ENCODE measurements at regions not wholly inside any gene's neighbourhood (a gene's known extent, or its start where the extent isn't known, plus 50 kb on each side); places are given as distances from the start of the nearest gene placed in this dataset.

DNA sequence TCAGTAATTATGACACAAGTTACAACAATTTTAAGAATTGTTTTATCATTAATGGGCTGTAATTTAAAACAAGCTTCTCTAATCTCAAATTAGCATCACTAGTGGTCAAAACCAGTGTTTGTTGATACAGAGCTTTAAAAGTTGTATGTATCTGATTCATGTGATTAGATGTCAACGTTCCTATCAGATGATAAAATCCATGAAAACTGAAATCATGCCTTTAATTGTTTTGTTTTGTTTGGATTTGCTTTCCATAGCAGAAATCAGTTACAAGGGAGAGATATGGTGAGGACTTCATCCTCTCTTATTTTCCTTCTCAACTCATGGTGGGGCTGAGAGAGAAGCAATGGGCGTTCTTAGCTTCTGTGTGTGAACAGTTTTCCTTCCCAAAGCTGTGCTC lies 469.6 kb downstream of the PID1 start:
- Histone ChIP-seq H3K36me3 (no peaks in the 10 kb centered on the region), H3K9me3 (no peaks in the 10 kb centered on the region), H3K27me3 (no peaks in the 10 kb centered on the region), H3K4me1 (no peaks in the 10 kb centered on the region), H3K4me3 (no peak overlapping the region), H3K27ac (replicated peaks in 1 of 4) (no peak overlapping the region)
- intact Hi-C loops (cut with DNase I) = no loop called here
- DNase-seq (ENCODE audit: extremely low spot score) = no peak
- no peak for TF ChIP-seq EP300 (IDR thresholded peaks at IDR 0.05)
- no peak for TF ChIP-seq POLR2AphosphoS5 (IDR thresholded peaks at IDR 0.05)
- TF ChIP-seq POLR2A (IDR thresholded peaks at IDR 0.05; ENCODE audit: low read depth) = no peak
- TF ChIP-seq, protein P1, sequence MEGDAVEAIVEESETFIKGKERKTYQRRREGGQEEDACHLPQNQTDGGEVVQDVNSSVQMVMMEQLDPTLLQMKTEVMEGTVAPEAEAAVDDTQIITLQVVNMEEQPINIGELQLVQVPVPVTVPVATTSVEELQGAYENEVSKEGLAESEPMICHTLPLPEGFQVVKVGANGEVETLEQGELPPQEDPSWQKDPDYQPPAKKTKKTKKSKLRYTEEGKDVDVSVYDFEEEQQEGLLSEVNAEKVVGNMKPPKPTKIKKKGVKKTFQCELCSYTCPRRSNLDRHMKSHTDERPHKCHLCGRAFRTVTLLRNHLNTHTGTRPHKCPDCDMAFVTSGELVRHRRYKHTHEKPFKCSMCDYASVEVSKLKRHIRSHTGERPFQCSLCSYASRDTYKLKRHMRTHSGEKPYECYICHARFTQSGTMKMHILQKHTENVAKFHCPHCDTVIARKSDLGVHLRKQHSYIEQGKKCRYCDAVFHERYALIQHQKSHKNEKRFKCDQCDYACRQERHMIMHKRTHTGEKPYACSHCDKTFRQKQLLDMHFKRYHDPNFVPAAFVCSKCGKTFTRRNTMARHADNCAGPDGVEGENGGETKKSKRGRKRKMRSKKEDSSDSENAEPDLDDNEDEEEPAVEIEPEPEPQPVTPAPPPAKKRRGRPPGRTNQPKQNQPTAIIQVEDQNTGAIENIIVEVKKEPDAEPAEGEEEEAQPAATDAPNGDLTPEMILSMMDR (IDR thresholded peaks at IDR 0.05) = no peak
- WGBS = 28% methylated on average over 2 of the region's 2 CpGs

DNA sequence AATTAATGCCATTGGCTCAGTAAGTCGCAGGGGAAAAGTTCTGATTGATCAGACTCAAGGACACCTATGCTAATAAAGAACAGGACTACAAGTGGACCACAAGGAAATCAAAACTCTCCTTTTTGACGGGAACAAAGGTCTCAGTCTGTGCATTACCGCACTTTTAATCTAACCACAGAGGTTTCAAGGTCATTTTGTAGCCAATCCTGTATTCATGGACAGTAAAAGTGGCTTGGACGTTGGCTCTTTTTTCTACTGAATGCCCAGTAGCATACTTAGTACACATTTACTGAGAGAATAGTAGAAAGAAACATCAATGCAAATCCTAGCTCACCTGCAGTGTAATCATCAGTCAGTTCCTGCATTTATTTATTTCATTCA lies 471.9 kb downstream of the PID1 start:
- no peak for TF ChIP-seq POLR2AphosphoS5 (IDR thresholded peaks at IDR 0.05)
- no peak for TF ChIP-seq EP300 (IDR thresholded peaks at IDR 0.05)
- TF ChIP-seq, protein P1 (IDR thresholded peaks at IDR 0.05) = no peak
- no peak for TF ChIP-seq POLR2A (IDR thresholded peaks at IDR 0.05; ENCODE audit: low read depth)
- Histone ChIP-seq H3K27ac (replicated peaks in 1 of 4) (no peak overlapping the region), H3K4me1 (no peaks in the 10 kb centered on the region), H3K9me3 (no peaks in the 10 kb centered on the region), H3K36me3 (no peaks in the 10 kb centered on the region), H3K4me3 (no peak overlapping the region), H3K27me3 (no peaks in the 10 kb centered on the region)
- DNase-seq (ENCODE audit: extremely low spot score) = no peak
- intact Hi-C loops (cut with DNase I) = no loop called here
- 57% methylated on average over 4 of the region's 4 CpGs for WGBS

DNA sequence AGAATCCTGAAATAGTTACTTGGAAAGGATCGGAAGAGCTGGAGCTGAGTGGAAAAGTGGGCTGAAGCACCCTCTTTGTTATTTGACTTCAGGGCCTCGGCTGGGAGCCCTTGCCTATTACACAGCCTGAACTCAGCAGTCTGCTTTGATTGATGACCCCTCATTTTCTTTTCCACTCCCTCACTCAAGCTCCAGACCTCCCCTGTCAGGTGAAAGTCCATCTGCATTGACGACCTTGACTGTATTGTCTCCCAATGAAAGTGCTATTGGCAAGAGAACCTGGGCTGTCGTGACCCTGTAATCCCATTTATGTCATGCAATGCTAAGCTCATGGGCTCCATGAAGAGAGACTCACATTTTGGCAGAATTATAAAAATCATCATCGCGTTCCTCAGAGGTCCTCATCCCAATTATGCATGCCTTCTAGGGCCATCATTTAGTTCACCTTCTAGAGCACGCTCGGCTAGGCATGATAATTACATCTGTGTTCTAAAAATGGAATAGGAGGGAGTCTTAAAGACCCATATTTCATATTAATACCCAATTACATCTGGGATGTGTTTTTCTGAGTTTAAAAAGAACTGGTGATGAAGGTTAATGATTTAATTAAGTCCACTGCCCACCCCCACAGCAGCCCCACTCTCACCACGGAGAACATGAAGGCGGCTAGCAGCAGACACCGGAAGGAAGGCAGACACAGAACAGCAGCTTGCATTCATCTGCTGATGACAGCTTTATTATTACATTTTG lies 472.5 kb downstream of the PID1 start:
- Histone ChIP-seq H3K4me3 (no peak overlapping the region), H3K27ac (replicated peaks in 1 of 4) (no peak overlapping the region), H3K36me3 (no peaks in the 10 kb centered on the region), H3K27me3 (no peaks in the 10 kb centered on the region), H3K4me1 (no peaks in the 10 kb centered on the region), H3K9me3 (no peaks in the 10 kb centered on the region)
- intact Hi-C loops (cut with DNase I) = no loop called here
- no peak for DNase-seq (ENCODE audit: extremely low spot score)
- no peak for TF ChIP-seq POLR2A (IDR thresholded peaks at IDR 0.05; ENCODE audit: low read depth)
- TF ChIP-seq, protein P1 (IDR thresholded peaks at IDR 0.05) = no peak
- no peak for TF ChIP-seq EP300 (IDR thresholded peaks at IDR 0.05)
- no peak for TF ChIP-seq POLR2AphosphoS5 (IDR thresholded peaks at IDR 0.05)
- 60% methylated on average over 11 of the region's 11 CpGs for WGBS

DNA sequence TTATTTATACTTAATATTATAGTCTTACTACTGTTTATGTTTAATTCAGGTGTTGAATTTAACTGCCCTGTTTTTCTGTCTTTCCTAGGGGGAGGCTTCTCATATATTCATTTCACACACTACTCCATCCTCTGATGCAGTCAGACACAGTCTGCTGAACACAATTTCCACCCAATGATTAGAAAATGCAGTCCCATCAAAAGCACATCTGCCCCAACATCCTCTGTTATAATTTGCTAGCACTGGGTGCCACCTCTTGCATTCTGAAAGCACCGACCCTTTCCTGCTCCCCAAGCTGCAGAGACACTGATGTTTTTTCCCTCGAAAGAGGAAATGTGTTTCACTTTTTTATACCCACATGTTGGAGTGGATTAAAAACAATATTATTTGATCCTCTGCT lies 474.7 kb downstream of the PID1 start:
- 80% methylated on average over 2 of the region's 2 CpGs for WGBS
- intact Hi-C loops (cut with DNase I) = no loop called here
- Histone ChIP-seq H3K36me3 (no peaks in the 10 kb centered on the region), H3K9me3 (no peaks in the 10 kb centered on the region), H3K27ac (replicated peaks in 1 of 4) (no peak overlapping the region), H3K27me3 (no peaks in the 10 kb centered on the region), H3K4me3 (no peak overlapping the region), H3K4me1 (no peaks in the 10 kb centered on the region)
- TF ChIP-seq POLR2AphosphoS5 (IDR thresholded peaks at IDR 0.05) = no peak
- no peak for DNase-seq (ENCODE audit: extremely low spot score)

DNA sequence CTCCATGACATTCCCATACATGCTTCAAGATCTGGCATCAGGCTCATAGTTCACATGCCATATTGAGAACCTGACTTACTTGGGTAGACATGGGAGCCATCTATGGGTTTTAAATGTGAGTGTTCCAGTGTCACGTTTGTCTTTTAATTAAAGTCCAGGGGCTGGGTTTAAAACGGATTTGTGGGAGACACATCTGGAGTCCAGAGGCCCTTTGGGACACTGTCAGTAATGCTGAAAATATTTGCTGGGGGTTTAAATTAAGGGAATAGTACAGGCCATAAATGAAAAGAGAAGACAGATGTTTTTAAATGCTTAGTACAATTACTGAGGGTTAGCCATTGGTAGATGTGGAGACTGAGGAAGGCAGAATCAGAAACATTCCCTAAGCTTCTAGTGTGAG lies 478.0 kb downstream of the PID1 start:
- Histone ChIP-seq H3K4me1 (no peaks in the 10 kb centered on the region), H3K27me3 (no peaks in the 10 kb centered on the region), H3K36me3 (no peaks in the 10 kb centered on the region), H3K9me3 (no peaks in the 10 kb centered on the region), H3K4me3 (no peak overlapping the region), H3K27ac (replicated peaks in 1 of 4) (no peak overlapping the region)
- DNase-seq (ENCODE audit: extremely low spot score) = no peak
- TF ChIP-seq POLR2AphosphoS5 (IDR thresholded peaks at IDR 0.05) (no peak), POLR2A (IDR thresholded peaks at IDR 0.05; ENCODE audit: low read depth) (no peak), EP300 (IDR thresholded peaks at IDR 0.05) (no peak)
- TF ChIP-seq, protein P1 (IDR thresholded peaks at IDR 0.05) = no peak
- intact Hi-C loops (cut with DNase I) = no loop called here
- 63% methylated on average over 2 of the region's 2 CpGs for WGBS
